ENCODE measurements at regions not wholly inside any gene's neighbourhood (a gene's known extent, or its start where the extent isn't known, plus 50 kb on each side); places are given as distances from the start of the nearest gene placed in this dataset.

- no peak for TF ChIP-seq CTCF (IDR thresholded peaks at IDR 0.05)
- TF ChIP-seq E2F4 (CRISPR knock-in tag; IDR thresholded peaks at IDR 0.05; ENCODE audit: borderline replicate concordance, low read depth), result no peak
- TF ChIP-seq NFYB (CRISPR knock-in tag; conservative IDR thresholded peaks at IDR 0.05; ENCODE audit: low read depth), result no peak
- TF ChIP-seq SMAD3 (CRISPR knock-in tag; IDR thresholded peaks at IDR 0.05; ENCODE audit: borderline replicate concordance), result no peak
- TF ChIP-seq ELF4 (CRISPR knock-in tag; IDR thresholded peaks at IDR 0.05; ENCODE audit: low read depth), result no peak
Observed at GRCh38 chr7:153475239-153475638, 577.0 kb upstream of the DPP6 start.

Data from WTC11 (cell line).